Left lung (tissue), 4 donors: ENCODE measurements at regions not wholly inside any gene's neighbourhood (a gene's known extent, or its start where the extent isn't known, plus 50 kb on each side); places are given as distances from the start of the nearest gene placed in this dataset.

ENCODE experiments used
- ATAC-seq: fragments of 200-7000 bp; cut with Tn5 transposase; one replicate; pipeline ENCODE4 v1.9.1; 2020; ENCODE audit warnings: moderate library complexity
- DNase-seq, 4 donors: peaks; one replicate each; pipeline ENCODE4 v3.0.0-alpha.2; 2013 to 2020
- H3K27ac ChIP-seq, 2 donors: fragments of 200-600 bp; sonication (generic) in 1 of 2; one replicate each; pipeline versions ENCODE4 v1.5.0 to v1.8.0; 2020 to 2021
- H3K27me3 ChIP-seq, 2 donors: fragments of 200-600 bp; sonication (generic) in 1 of 2; one replicate each; pipeline versions ENCODE4 v1.5.0 to v1.8.0; 2020 to 2021
- H3K36me3 ChIP-seq, 2 donors: fragments of 200-600 bp; sonication (generic) in 1 of 2; one replicate each; pipeline versions ENCODE4 v1.5.0 to v1.8.0; 2020 to 2021
- H3K4me1 ChIP-seq, 2 donors: fragments of 200-600 bp; one replicate each; pipeline ENCODE4 v1.8.0; 2021
- H3K4me3 ChIP-seq, 2 donors: fragments of 200-600 bp; sonication (generic) in 1 of 2; one replicate each; pipeline versions ENCODE4 v1.5.0 to v1.8.0; 2020 to 2021; ENCODE audit warnings: mild to moderate bottlenecking in 1 of 2
- H3K9me3 ChIP-seq, 2 donors: fragments of 200-600 bp; sonication (generic) in 1 of 2; one replicate each; pipeline versions ENCODE4 v1.5.0 to v1.8.0; 2020 to 2021
- intact Hi-C, 2 donors: fragments of 100-400 bp; cut with DNase I; formaldehyde crosslinking; loops; one replicate each; pipeline versions ENCODE4 v1.11.2 to v1.14.2; 2022
- TF ChIP-seq, protein P1 (sequence below), 2 donors: fragments of 200-600 bp; sonication (generic) in 1 of 2; IDR thresholded peaks; one replicate each; pipeline versions ENCODE4 v1.5.0 to v1.8.0; 2021; ENCODE audit warnings: antibody characterized with exemption in 2 of 2
- donor health status: DM: no; HTN: yes; CAD: no.
- donor health status: DM: no; HTN: no; CAD: no.

DNA sequence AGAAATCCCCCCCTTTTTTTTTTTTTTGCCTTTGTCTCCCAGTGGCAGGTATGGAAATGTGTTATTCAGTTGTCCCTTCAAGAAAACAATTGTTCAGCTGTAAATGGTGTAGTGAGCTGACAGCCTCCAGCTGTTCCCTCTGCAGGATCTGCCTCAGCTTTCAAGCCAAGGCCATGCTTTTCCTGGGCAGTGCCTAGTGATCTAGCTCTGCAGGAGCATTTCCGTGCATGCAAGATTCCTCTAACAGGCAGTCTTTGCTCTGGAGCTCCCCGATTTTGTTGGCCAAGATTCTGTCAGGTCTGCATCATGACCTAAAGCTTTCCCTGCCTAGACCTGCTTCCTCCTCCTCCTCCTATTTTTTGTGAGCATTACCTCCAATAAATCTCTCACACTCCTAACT is 300.7 kb upstream of the UBE2E3 start:
- TF ChIP-seq, protein P1, sequence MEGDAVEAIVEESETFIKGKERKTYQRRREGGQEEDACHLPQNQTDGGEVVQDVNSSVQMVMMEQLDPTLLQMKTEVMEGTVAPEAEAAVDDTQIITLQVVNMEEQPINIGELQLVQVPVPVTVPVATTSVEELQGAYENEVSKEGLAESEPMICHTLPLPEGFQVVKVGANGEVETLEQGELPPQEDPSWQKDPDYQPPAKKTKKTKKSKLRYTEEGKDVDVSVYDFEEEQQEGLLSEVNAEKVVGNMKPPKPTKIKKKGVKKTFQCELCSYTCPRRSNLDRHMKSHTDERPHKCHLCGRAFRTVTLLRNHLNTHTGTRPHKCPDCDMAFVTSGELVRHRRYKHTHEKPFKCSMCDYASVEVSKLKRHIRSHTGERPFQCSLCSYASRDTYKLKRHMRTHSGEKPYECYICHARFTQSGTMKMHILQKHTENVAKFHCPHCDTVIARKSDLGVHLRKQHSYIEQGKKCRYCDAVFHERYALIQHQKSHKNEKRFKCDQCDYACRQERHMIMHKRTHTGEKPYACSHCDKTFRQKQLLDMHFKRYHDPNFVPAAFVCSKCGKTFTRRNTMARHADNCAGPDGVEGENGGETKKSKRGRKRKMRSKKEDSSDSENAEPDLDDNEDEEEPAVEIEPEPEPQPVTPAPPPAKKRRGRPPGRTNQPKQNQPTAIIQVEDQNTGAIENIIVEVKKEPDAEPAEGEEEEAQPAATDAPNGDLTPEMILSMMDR (IDR thresholded peaks at IDR 0.05): no peak
- no peaks in the 10 kb centered on the region for H3K9me3 ChIP-seq
- no peaks in the 10 kb centered on the region for H3K4me1 ChIP-seq
- H3K27ac ChIP-seq: no peak overlapping the region
- H3K27me3 ChIP-seq: no peaks in the 10 kb centered on the region
- intact Hi-C loops: no loop called here
- ATAC-seq (no peak), DNase-seq (no peak)
- H3K36me3 ChIP-seq: no peaks in the 10 kb centered on the region
- H3K4me3 ChIP-seq: no peak overlapping the region

DNA sequence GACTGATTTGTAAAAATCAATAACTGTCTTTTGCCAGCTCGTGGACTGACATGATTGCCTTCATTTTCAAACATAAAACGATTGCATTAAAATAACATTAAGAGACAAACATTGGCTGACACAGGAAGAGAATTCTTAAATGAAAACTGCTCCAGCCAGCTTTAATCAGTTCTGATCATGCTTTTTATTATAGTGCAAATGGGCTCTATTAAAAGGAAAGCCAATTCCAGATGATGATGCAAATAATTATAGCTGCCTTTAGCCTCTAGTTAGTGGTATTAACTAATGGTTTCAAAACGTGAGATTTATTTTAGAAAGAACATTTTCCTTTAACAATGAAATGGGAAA is 301.8 kb upstream of the UBE2E3 start:
- no peaks in the 10 kb centered on the region for H3K4me1 ChIP-seq
- no peaks in the 10 kb centered on the region for H3K27me3 ChIP-seq
- H3K36me3 ChIP-seq: no peaks in the 10 kb centered on the region
- H3K27ac ChIP-seq: no peak overlapping the region
- intact Hi-C loops: no loop called here
- H3K9me3 ChIP-seq: no peaks in the 10 kb centered on the region
- DNase-seq: no peak
- TF ChIP-seq, protein P1 (IDR thresholded peaks at IDR 0.05): no peak
- ATAC-seq: no peak
- H3K4me3 ChIP-seq: no peak overlapping the region

DNA sequence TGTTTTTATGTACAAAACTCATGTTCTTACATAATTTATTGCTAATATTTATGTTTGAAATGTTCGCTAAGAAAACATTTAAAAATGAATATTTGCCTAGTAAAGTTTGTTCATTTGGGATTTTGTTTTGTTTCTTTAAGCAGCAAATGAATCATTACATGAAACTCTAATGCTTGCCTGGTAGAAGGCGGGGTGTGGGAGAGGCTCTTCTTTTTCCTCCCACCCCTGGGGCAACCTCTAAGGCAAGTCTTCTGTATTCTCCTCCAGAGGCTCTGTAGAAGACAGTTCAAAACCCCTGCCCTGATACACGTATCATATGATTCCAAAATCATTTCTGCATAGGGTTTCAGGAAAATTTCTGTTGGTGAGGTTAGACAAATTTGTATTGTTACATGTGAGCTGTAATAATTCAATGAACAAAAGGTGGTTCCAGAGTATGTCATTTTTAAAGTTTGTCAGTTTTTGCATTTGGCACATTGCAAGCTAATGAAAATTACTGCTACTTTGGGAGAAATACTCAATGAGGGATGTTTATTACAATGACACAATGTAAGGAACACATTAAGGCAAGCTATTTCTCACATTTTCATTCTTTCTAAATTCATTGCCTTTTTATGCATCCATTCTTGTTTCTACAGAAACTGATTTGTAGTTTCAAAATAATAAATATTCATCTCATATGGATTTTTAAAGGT is 302.3 kb upstream of the UBE2E3 start:
- Histone ChIP-seq H3K27me3 (no peaks in the 10 kb centered on the region), H3K27ac (no peak overlapping the region), H3K4me3 (no peak overlapping the region), H3K36me3 (no peaks in the 10 kb centered on the region), H3K9me3 (no peaks in the 10 kb centered on the region), H3K4me1 (no peaks in the 10 kb centered on the region)
- intact Hi-C loops: no loop called here
- ATAC-seq (no peak), DNase-seq (no peak)
- TF ChIP-seq, protein P1 (IDR thresholded peaks at IDR 0.05): no peak

DNA sequence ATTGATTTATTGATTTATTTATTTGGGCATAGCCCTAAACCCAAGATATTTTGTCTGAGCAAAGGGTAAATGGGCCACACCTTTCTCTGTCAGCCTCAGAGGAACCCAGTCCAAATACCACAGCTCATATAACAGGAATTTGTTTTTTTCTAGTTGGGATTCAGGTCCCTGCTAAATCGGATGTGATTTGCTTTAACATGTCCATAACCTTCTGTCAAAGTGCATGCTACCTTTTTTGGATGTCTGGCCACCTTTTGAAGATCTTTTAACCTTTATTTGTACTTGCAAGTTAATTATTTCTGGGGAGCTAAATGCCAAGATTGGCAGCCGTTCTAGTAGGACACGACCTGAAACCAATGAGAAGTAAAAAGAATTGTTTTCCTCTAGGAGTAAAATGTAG is 303.2 kb upstream of the UBE2E3 start:
- intact Hi-C loops: no loop called here
- no peaks in the 10 kb centered on the region for H3K27me3 ChIP-seq
- no peaks in the 10 kb centered on the region for H3K4me1 ChIP-seq
- ATAC-seq (no peak), DNase-seq (no peak)
- no peaks in the 10 kb centered on the region for H3K36me3 ChIP-seq
- TF ChIP-seq, protein P1 (IDR thresholded peaks at IDR 0.05): no peak
- no peaks in the 10 kb centered on the region for H3K9me3 ChIP-seq
- H3K27ac ChIP-seq: no peak overlapping the region
- H3K4me3 ChIP-seq: no peak overlapping the region

DNA sequence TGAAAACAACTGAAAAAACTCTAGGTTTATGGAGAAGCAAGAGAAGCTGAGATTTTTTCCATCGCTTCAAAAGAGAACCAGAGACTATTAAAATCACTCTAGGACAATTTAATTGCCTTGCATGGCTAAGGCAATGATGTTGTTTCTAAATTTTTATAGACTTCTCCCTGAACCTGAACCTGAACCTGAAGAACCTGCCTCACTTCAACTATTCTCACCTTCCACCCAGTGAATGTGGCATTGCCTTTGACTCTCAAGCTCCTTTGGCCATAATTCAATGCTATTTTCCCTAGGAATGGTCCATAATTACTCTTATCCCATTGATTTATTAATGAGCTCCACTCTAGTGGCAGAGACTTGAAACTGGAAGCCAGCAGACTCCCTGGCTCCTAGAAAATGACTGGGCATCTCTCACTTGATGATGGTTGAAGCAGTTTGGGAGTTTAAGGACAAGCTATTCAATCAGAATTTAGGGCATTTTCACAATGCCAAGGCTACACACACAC is 303.8 kb upstream of the UBE2E3 start:
- intact Hi-C loops: no loop called here
- DNase-seq: no peak
- H3K36me3 ChIP-seq: no peaks in the 10 kb centered on the region
- TF ChIP-seq, protein P1 (IDR thresholded peaks at IDR 0.05): no peak
- no peak overlapping the region for H3K27ac ChIP-seq
- ATAC-seq: no peak
- no peaks in the 10 kb centered on the region for H3K9me3 ChIP-seq
- H3K4me1 ChIP-seq: no peaks in the 10 kb centered on the region
- no peaks in the 10 kb centered on the region for H3K27me3 ChIP-seq
- H3K4me3 ChIP-seq: no peak overlapping the region
